GM18511 (cell line): ENCODE measurements at regions not wholly inside any gene's neighbourhood (a gene's known extent, or its start where the extent isn't known, plus 50 kb on each side); places are given as distances from the start of the nearest gene placed in this dataset.
"Not testable (repeated sequence)": the region's sequence is repeated elsewhere in the genome, so short reads cannot be mapped to it uniquely, and the experiment has no call there.

ENCODE experiments used
- ATAC-seq: cut with Tn5 transposase; IDR thresholded peaks from one replicate; pipeline ENCODE4 v1.9.1; 2021; ENCODE audit warnings: mild to moderate bottlenecking, moderate library complexity; ENCODE audit not compliant: unreplicated experiment

GRCh38 chr7:156516791-156517378 is 123.7 kb upstream of the RNF32 start:
- ATAC-seq: no peak

- no peak for ATAC-seq
Observed at GRCh38 chr7:156515911-156516790, 124.4 kb upstream of the RNF32 start.

DNA sequence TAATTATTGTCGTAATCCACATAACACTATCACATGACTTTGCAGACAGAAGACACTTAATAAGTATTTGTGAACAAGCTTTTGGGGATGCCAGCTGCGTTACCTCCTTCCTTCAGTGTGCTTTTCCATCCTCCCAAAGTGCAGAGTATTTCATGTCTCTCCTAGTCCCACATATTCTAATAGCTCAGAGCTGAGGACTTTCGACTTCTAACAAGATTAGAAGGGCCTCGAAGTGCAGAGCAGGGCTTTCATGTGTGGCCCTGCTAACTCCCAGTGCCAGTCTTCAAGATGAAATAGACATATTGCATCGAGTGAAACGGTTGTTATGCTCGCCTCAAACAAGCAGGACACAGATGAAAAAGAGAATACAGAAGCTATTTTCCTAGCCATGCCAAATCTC is 125.7 kb upstream of the RNF32 start:
- ATAC-seq: no peak

DNA sequence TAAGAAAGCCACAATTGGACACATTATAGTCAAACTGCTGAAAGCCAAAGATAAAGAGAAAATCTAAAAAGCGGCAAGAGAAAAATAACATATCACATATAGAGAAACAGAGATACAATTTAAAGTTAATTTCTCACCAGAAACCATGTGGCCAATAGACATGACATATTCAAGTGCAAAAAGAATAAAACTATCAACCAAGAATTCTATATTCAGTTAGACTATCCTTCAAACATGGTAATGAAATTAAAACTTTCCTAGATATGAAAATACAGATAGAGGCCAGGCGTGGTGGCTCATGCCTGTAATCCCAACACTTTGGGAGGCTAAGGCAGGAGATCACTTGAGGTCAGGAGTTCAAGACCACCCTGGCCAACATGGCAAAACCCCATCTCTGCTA is 129.1 kb upstream of the RNF32 start:
- ATAC-seq: no peak

GRCh38 chr7:156510966-156511365 is 129.6 kb upstream of the RNF32 start:
- no peak for ATAC-seq

GRCh38 chr7:156509216-156509615 is 131.4 kb upstream of the RNF32 start:
- ATAC-seq: no peak

GRCh38 chr7:156505876-156506275 is 134.7 kb upstream of the RNF32 start:
- ATAC-seq: no peak

DNA sequence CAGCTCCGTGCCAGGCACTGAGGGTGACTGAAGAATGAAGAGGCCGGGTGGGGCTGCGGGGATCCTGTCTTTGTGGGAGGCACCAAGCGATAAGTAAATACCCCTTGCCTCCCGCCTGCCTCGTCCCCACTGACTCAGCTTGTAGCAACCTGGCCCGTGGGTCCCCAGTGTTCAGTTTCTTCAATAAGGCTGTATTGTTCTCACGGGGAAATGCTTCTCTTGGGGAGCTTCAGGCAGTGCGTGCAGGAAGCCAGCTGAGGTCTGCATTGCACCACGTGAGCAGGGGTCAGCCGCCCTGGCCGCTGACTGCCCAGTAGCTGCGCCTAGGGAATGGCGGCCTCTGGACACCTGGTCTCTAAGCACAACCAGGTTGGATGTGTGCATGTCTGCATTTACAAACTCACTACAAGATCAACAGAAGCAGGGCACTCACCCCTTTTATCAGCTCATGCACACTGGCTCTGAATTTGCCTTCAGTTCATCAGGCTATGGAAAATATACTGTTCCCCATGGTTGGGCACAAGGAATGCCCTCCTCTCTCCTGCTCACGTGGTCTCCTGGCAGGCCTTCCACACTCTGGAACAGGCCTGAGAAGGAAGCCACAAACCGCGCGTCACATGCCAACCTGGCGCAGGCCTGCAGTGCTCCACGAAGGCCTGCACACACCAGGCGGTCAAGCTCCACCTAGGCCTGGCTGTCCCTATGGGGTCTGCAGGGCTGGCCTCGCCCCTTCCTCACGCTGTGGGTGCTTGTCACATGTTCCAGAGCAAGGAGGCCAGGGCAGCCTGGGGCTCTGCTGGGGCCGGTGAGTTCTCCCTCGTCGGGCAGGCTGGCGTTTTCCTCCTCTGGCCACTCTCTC is 135.7 kb upstream of the RNF32 start:
- no peak for ATAC-seq

DNA sequence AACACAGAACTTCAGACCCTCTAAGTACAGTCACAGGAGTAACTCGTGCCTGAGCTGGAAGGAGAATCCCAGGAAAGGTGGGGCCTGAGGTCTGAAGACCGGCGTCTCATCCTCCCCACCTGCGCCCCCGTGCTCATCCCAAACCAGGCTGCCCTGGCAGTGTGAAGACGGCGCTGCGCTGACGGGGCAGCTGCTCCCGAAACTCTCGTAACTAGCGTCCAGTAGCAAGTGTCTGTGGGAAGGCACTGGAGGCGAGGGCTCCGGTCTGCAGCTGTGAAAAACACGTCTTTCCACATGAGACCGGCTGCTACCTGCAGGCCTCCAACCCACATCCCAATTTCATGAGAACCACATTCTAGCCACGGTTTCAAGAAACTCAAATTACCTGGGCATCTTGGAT is 136.6 kb upstream of the RNF32 start:
- no peak for ATAC-seq

GRCh38 chr7:156503196-156503595 is 137.4 kb upstream of the RNF32 start:
- ATAC-seq: no peak

- ATAC-seq: not testable (repeated sequence)
Observed at GRCh38 chr7:156501815-156502214, 138.8 kb upstream of the RNF32 start.

GRCh38 chr7:156499247-156499881 is 141.2 kb upstream of the RNF32 start:
- ATAC-seq: no peak

DNA sequence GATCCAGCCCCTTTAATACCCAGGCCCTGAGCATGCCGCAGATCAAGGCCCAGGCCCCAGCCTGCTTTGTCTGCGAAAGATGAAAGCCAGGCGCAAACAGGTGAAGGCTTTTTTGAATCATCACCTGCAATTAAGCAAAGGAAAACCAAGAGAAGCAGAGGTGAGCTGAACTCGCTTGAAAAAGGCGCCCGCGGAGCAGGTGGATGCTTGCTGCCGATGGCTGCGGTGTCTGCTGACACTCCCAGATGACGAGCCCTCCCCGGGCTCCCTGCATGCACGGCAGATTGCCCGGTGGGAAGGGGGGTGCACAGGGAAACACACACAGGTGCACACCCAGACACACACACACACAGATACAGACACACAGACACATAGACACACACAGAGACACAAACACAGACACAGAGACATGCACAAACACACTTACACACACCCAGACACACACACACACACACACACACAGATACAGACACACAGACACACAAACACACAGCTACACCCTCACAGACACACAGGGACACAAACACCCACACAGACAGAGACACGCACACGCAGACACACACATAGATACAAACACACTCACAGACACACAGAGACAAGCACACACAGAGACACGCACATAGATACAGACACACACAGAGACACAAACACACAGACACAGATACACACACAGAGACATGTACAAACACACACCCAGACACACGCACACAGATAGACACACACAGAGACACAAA is 142.6 kb upstream of the RNF32 start:
- ATAC-seq: no peak

DNA sequence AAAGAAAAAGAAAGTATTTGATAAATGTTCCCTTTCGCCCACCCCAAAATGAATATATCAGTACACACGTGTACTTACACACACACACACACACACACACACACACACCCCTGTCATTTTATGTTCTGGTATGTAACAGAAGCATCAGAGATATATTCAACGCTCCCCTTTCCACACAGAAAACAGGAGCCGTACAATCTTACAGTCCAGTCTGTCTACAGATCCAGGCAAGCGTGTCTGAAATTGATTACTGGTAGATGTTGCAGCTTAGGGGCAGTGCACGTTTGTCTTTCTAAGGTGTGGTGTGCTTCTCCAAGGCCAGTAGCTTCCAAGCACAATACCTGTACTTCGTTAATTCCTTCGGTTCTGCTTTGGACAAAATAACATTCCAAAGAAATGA is 143.7 kb upstream of the RNF32 start:
- no peak for ATAC-seq

DNA sequence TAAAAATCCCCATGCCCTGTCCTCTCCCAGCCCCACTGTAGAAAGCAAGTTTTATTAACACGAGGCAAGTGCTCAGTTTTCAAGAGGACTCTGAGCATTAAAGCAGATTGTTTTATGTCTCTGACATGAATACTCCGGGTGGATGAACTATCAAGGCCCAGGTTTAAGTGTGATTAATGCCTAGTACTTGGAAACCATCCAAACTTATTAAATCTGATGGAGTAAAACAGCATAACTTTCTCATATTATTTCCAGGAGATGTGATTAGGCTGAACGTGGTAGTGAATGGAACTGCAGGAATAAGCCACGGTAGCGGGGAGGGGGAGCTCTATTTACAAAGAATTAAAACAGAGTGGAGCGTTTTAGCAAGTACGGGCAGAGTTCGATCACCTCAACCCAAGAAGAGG is 144.2 kb upstream of the RNF32 start:
- ATAC-seq: no peak

- no peak for ATAC-seq
Observed at GRCh38 chr7:156494960-156495359, 145.6 kb upstream of the RNF32 start.

DNA sequence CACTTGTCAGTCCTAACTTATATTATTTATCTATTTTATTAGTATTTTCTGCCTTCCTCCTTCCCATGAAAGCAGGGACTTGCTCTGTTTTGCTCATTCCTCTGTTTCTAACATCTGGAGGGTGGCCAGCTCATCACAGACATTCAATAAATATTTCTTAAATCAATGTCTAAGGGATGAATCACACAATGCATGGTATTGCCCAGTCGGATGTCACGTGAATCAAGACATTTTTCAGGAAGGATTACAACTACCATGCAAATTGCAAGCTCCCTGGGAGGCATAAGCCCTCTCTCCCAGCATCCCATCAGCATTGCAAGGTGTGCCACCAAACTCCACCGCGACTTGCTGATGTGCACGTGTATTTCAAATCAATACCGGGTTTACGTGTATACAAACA is 146.6 kb upstream of the RNF32 start:
- no peak for ATAC-seq

DNA sequence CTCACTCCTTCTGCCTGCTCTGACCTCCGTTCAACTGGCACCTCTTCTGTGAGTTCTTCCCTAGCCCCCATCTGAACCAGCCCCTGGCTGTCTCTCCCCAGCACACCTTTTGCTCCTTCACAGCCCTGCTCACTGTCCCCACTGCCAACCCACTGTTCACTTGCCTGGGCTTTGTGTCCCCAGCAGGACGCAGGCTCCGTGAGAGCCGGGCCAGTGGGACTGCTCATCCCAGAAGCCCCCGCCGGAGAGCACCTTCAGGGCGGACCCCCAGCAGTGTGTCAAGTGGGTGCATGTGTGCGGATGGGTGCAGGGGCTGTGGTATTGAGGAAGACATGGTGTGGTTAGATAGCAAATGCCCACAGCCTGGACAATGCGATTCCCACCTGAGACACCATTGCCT is 148.4 kb upstream of the RNF32 start:
- no peak for ATAC-seq

GRCh38 chr7:156491435-156491834 is 149.1 kb upstream of the RNF32 start:
- no peak for ATAC-seq

- no peak for ATAC-seq
Observed at GRCh38 chr7:156490021-156490800, 150.4 kb upstream of the RNF32 start.
